Breast epithelium (tissue), 4 donors: ENCODE measurements at regions not wholly inside any gene's neighbourhood (a gene's known extent, or its start where the extent isn't known, plus 50 kb on each side); places are given as distances from the start of the nearest gene placed in this dataset.

Experiments used
- DNase-seq, 2 donors: peaks; one replicate each; pipeline ENCODE4 v3.0.0-alpha.2; 2019; ENCODE audit warnings: low spot score in 2 of 2
- H3K27ac ChIP-seq, 2 donors: fragments of 200-600 bp; sonication (generic) in 1 of 2; one replicate each; pipeline ENCODE4 v1.5.1; 2016 to 2019; ENCODE audit warnings: mild to moderate bottlenecking in 1 of 2
- H3K27me3 ChIP-seq, 2 donors: fragments of 200-600 bp; sonication (generic) in 1 of 2; one replicate each; pipeline versions ENCODE4 v1.5.1 to v1.6.0; 2017 to 2019; ENCODE audit warnings: control low read depth in 1 of 2, mild to moderate bottlenecking in 1 of 2
- H3K36me3 ChIP-seq: fragments of 200-600 bp; one replicate; pipeline ENCODE4 v1.5.1; 2019
- H3K4me1 ChIP-seq, 2 donors: fragments of 200-600 bp; sonication (generic); one replicate each; pipeline ENCODE4 v1.5.1; 2016 to 2019; ENCODE audit warnings: control low read depth in 1 of 2
- H3K4me3 ChIP-seq, 3 donors: fragments of 200-600 bp; sonication (generic); 1 replicate in 2 of 3; 2 replicates in 1 of 3; pipeline ENCODE4 v1.5.1; 2016 to 2019; ENCODE audit warnings: mild to moderate bottlenecking in 3 of 3, moderate library complexity in 2 of 3
- H3K9me3 ChIP-seq, 2 donors: fragments of 200-600 bp; sonication (generic) in 1 of 2; one replicate each; pipeline ENCODE4 v1.5.1; 2016 to 2019; ENCODE audit warnings: control low read depth in 1 of 2
- POLR2A ChIP-seq: fragments of 450-650 bp; IDR thresholded peaks from one replicate; pipeline ENCODE4 v1.6.1; 2016; ENCODE audit warnings: antibody characterized with exemption, mild to moderate bottlenecking, moderate library complexity
- POLR2AphosphoS5 ChIP-seq, 3 donors: sonication (generic); formaldehyde crosslinking; IDR thresholded peaks; one replicate each; pipeline ENCODE4 v1.6.1; 2017; ENCODE audit warnings: antibody characterized with exemption in 3 of 3
- intact Hi-C: fragments of 100-400 bp; cut with DNase I; formaldehyde crosslinking; loops from one replicate; pipeline ENCODE4 v1.15.1; 2023; ENCODE audit warnings: low total_unique reads
- TF ChIP-seq, protein P1 (sequence below), 3 donors: fragments of 450-650 bp; IDR thresholded peaks; one replicate each; pipeline ENCODE4 v1.5.1; 2016 to 2017; ENCODE audit warnings: antibody characterized with exemption in 3 of 3, mild to moderate bottlenecking in 3 of 3, moderate library complexity in 3 of 3

DNA sequence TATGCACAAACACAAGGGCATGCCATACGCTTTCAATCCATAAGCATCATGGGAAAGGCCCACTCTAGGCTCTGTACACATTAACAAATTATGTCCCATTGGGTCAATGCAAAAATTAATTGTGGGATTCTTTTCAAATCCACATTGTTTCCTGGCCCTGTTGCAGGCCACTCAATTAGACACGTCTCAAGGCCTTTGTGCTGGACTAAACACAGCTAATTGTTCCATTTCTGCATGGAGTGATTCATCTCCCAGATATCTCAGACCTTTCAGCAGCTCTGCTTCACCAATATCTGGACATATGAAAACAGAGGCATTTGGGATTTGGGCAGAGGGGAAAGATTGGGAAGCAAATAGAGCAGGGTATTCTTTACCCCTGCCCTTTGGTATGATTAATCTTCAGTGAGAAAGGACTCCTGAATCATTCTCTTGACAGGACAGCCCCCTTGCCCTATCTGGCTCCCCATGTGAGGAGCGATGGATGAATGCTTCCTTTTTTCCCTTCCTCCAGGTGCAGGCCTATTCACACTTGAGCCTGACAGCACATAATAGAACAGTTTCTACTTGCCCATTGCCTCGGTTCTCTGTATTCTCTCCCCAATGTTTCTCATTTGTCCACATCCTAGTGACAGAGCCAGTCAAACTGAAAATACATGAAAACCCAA, 547.6 kb downstream of the HAO1 start:
- no peak overlapping the region for H3K27ac ChIP-seq
- H3K27me3 ChIP-seq, result no peaks in the 10 kb centered on the region
- DNase-seq, result no peak
- TF ChIP-seq, protein P1, sequence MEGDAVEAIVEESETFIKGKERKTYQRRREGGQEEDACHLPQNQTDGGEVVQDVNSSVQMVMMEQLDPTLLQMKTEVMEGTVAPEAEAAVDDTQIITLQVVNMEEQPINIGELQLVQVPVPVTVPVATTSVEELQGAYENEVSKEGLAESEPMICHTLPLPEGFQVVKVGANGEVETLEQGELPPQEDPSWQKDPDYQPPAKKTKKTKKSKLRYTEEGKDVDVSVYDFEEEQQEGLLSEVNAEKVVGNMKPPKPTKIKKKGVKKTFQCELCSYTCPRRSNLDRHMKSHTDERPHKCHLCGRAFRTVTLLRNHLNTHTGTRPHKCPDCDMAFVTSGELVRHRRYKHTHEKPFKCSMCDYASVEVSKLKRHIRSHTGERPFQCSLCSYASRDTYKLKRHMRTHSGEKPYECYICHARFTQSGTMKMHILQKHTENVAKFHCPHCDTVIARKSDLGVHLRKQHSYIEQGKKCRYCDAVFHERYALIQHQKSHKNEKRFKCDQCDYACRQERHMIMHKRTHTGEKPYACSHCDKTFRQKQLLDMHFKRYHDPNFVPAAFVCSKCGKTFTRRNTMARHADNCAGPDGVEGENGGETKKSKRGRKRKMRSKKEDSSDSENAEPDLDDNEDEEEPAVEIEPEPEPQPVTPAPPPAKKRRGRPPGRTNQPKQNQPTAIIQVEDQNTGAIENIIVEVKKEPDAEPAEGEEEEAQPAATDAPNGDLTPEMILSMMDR (IDR thresholded peaks at IDR 0.05), result no peak
- TF ChIP-seq POLR2AphosphoS5 (IDR thresholded peaks at IDR 0.05) (no peak), POLR2A (no peak)
- no peaks in the 10 kb centered on the region for H3K4me1 ChIP-seq
- H3K9me3 ChIP-seq, result peaks cover 5 to 8% of the 10 kb centered on the region in 2 donors
- no peak overlapping the region for H3K4me3 ChIP-seq
- intact Hi-C loops, result no loop called here
- H3K36me3 ChIP-seq, result no peaks in the 10 kb centered on the region

DNA sequence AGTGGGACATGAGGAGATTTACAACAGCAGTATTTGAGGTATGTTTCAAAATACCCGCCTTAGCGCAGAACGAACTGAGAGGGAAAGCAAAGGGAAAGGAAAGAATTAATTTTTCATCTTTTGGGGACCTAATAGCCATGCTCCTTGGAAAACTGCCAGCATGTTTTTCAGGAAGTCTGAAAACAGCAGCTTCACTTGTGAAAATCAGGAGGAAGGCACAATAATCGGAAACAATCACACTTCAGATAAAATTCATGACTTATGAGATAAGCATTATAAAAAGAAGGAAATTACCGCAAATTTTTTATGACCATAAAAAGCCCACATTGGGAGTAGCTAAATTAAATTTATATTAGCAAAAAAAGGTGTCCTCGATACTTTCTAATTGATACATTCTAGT, 541.1 kb downstream of the HAO1 start:
- Histone ChIP-seq H3K4me3 (no peak overlapping the region), H3K9me3 (peaks cover 6 to 8% of the 10 kb centered on the region in 2 donors), H3K36me3 (no peaks in the 10 kb centered on the region), H3K27me3 (no peaks in the 10 kb centered on the region), H3K27ac (no peak overlapping the region), H3K4me1 (no peaks in the 10 kb centered on the region)
- no peak for TF ChIP-seq POLR2A
- TF ChIP-seq, protein P1 (IDR thresholded peaks at IDR 0.05), result no peak
- DNase-seq, result no peak
- intact Hi-C loops, result no loop called here

DNA sequence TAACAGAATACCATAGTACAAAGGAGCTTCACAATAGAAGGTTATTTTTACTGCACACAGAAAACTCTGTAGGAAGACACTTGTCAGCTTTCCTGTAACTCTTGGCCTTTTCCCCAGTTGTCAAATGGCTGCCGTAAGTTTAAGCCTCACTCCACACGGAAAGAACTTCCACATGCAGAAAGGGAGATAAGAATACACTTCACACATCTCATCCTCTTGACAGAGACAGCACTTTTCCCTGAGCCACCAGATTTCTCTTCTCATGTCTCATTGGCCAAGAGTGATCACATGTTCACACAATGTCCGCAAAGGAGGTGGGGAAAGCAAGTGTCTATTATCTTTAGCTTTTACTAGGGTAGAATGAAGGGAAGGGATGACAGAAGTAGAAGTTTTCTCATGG, 540.7 kb downstream of the HAO1 start:
- Histone ChIP-seq H3K4me3 (no peak overlapping the region), H3K27me3 (no peaks in the 10 kb centered on the region), H3K36me3 (no peaks in the 10 kb centered on the region), H3K27ac (no peak overlapping the region), H3K4me1 (no peaks in the 10 kb centered on the region), H3K9me3 (peaks cover 6 to 8% of the 10 kb centered on the region in 2 donors)
- intact Hi-C loops, result no loop called here
- no peak for DNase-seq
- TF ChIP-seq POLR2AphosphoS5 (IDR thresholded peaks at IDR 0.05), result no peak
- TF ChIP-seq, protein P1 (IDR thresholded peaks at IDR 0.05), result no peak

DNA sequence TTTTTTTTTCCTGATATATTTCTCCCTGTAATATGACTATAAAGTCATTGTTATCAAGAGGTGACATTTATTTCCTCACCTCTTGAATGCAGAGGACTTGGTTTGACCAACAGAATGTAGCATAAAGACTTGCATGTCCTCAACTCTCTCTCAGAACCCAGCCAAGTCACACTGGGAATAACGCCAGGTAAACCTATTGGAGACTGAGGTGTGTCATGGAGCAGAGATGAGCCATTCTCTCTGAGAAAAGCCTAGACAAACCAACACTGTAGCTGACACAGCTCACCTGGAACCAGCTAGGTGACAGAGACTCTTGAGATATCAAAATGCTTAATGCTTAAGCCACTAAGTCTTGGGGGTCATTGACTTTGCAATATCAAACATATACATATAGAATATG, 533.6 kb downstream of the HAO1 start:
- DNase-seq, result no peak
- Histone ChIP-seq H3K36me3 (no peaks in the 10 kb centered on the region), H3K27ac (no peak overlapping the region), H3K4me1 (no peaks in the 10 kb centered on the region), H3K27me3 (no peaks in the 10 kb centered on the region), H3K4me3 (no peak overlapping the region), H3K9me3 (no peaks in the 10 kb centered on the region)
- intact Hi-C loops, result no loop called here
- TF ChIP-seq, protein P1 (IDR thresholded peaks at IDR 0.05), result no peak
- TF ChIP-seq POLR2A, result no peak
- TF ChIP-seq POLR2AphosphoS5 (IDR thresholded peaks at IDR 0.05), result no peak

DNA sequence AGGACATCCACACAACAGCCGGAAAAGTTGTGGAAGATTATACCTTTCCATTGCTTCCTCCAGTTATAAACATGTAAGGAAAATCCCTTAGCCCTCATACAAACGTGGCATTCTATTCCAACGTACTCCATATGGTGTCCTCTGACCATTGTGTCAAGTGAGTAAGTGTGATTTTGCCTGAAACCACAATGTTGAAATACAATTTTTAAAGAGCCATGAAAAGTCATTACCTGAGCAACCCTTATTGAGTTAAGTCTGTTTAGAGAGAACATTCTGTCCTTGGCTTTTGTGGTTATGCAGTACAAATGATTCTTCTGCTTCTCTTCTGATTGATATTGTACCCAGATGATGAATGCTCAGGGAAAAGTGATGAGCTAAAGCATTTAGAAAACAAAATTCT, 530.1 kb downstream of the HAO1 start:
- intact Hi-C loops, result no loop called here
- no peak for TF ChIP-seq POLR2A
- TF ChIP-seq, protein P1 (IDR thresholded peaks at IDR 0.05), result no peak
- no peak for TF ChIP-seq POLR2AphosphoS5 (IDR thresholded peaks at IDR 0.05)
- no peak for DNase-seq

More for the DNA sequence above, 530.1 kb downstream of the HAO1 start:
- no peaks in the 10 kb centered on the region for H3K36me3 ChIP-seq
- no peaks in the 10 kb centered on the region for H3K9me3 ChIP-seq
- no peaks in the 10 kb centered on the region for H3K4me1 ChIP-seq
- H3K27ac ChIP-seq, result no peak overlapping the region
- no peaks in the 10 kb centered on the region for H3K27me3 ChIP-seq
- H3K4me3 ChIP-seq, result no peak overlapping the region
